HG02885 (cell line): ENCODE measurements at regions not wholly inside any gene's neighbourhood (a gene's known extent, or its start where the extent isn't known, plus 50 kb on each side); places are given as distances from the start of the nearest gene placed in this dataset.

Experiments used
- ATAC-seq: cut with Tn5 transposase; IDR thresholded peaks from one replicate; pipeline ENCODE4 v1.9.1; 2021; ENCODE audit warnings: mild to moderate bottlenecking; ENCODE audit not compliant: unreplicated experiment, poor library complexity

DNA sequence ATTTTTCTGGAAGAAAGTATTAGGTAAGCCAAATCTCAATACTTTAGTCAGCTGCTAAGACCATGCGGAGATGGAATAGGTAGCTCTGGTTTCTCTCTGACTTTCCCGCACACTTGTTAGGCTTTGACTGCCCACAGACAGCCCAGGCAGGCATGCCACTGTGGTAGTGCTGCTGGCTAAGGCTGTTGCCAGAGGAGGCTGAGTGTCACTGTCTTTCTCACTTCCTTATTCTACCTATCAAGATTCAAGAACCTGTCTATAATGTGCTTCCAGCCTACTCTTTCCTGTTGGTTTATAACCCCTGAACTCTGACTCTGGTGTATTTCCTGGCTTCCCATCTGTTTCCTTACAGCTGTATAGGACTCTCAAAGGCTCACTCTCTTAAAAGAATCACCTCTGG, 81.8 kb upstream of the TRPC5 start:
- peak; percentile 66 for ATAC-seq

DNA sequence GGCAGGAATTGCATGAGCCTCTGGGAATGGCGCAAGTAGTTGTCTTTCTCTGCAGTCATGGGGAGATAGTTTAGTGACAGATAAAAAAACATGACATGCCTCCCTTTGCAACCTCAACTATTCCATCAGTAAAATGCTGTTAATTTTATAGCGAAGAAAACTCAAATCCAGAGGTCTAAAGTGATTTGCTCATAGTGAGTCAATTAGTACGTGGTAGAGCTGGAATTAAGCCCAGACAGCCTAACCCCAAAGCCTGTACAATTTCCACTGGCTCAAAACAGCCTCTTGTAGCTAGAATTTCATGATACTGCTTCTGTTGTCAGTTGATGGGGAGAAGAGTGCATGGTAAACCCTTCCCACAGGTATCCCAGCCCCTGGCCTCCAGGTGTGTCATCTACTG, 81.3 kb upstream of the TRPC5 start:
- ATAC-seq: no peak

DNA sequence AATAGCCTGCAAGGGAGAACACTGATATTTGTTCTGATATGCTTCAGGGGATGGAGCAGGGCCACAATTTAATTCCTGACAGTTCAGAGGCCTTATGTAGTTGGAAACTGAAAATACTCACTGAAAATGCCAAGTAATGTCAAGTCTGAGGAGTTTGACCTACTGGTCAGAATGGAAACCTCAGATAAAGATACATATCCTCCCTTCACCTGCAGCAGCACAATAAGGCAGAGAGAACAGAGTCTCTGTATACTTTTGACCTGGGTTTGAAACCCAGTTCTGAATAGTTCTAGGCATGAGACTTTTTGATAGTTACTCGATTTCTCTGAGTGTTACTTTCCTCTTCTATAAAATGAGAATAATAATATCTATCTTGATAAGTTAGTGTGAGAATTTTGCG, 65.8 kb upstream of the TRPC5 start:
- no peak for ATAC-seq

DNA sequence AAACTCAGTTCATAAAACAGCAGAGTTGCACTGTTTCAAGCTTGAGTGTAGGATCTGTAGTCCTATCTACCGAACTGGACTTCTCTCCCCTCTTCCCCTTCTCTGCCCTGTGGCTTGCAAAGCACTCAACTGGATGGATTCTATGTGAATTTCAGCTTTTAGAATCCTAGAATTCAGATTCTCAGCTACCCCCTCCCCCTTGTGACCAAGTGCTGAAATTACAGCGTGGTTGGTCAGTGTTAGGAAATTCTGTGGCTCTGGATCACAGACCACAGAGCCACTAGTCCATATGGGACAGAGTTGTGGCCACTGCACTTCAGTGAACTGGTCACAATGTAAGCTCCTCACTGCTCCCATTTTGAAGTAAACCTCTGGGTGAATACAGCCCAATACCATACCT, 64.6 kb upstream of the TRPC5 start:
- peak; percentile 57 for ATAC-seq

DNA sequence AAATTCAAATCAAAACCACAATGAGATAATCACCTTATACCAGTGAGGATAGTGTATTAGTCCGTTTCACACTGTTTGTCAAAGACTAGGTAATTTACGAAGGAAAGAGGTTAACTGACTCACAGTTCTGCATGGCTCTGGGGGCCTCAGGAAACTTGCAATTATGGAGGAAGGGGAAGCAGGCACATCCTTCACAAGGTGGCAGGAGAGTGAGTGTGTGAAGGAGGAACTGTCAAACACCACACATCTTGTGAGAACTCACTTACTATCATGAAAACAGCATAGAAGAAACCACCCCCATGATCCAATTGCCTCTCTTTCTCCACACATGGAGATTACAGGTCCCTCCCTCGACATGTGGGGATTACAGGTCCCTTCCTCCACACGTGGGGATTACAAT, 54.7 kb upstream of the TRPC5 start:
- no peak for ATAC-seq
